ENCODE measurements at regions not wholly inside any gene's neighbourhood (a gene's known extent, or its start where the extent isn't known, plus 50 kb on each side); places are given as distances from the start of the nearest gene placed in this dataset.

- TF ChIP-seq CTCF (IDR thresholded peaks at IDR 0.05; ENCODE audit: poor library complexity) (no peak), EZH2 (IDR thresholded peaks at IDR 0.05; ENCODE audit: borderline replicate concordance) (no peak), EZH2phosphoT487 (IDR thresholded peaks at IDR 0.05; ENCODE audit: low read depth, severe bottlenecking, unreplicated experiment) (no peak)
Measured at GRCh38 chr10:2367083-2367482, 629.8 kb upstream of the ADARB2 start.
